ENCODE measurements at regions not wholly inside any gene's neighbourhood (a gene's known extent, or its start where the extent isn't known, plus 50 kb on each side); places are given as distances from the start of the nearest gene placed in this dataset.

DNA sequence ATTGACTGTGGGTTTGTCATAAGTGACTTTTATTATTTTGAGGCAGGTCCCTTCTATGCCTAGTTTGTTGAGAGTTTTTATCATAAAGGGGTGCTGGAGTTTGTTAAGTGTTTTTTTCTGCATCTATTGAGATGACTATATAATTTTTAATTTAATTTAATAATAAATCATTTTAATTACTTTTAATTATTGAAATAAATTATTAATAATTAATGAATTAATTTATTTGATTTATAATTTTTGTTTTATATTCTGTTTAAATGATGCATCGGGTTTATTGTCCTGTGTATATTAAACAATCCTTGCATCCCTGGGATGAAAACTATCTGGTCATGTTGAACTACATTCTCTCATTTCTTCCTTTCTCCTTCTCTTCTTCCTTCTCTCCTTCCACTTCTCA, 1352.2 kb upstream of the PRR20A start:
- Histone ChIP-seq H4K20me1 (ENCODE audit: insufficient read depth, low read length) (no peaks in the 10 kb centered on the region), H3K36me3 (ENCODE audit: insufficient read depth, low read length) (no peaks in the 10 kb centered on the region), H3K4me1 (ENCODE audit: insufficient read depth, low read length, poor library complexity, severe bottlenecking) (no peaks in the 10 kb centered on the region), H3K27ac (ENCODE audit: low read depth, low read length, poor library complexity, severe bottlenecking) (no peak overlapping the region), H3K4me3 (ENCODE audit: low read depth, low read length, poor library complexity, severe bottlenecking) (no peak overlapping the region), H2AFZ (ENCODE audit: low read length) (no peak overlapping the region), H3K79me2 (ENCODE audit: insufficient read depth, low read depth, low read length) (no peaks in the 10 kb centered on the region), H3K9me2 (ENCODE audit: insufficient read depth, low read length) (no peaks in the 10 kb centered on the region), H3K4me2 (ENCODE audit: low read length) (no peak overlapping the region), H3K9me3 (ENCODE audit: low read length) (peaks cover 5% of the 10 kb centered on the region; the same call in 1 of the 2 replicates)
- no peak for TF ChIP-seq CTCF (conservative IDR thresholded peaks at IDR 0.05; ENCODE audit: low read length)
- intact Hi-C loops (cut with micrococcal nuclease; ENCODE audit: unreplicated experiment) = no loop called here
- no TSS peak for BruUV-seq (replicated peaks)
- ChIA-PET POLR2A (no interaction called here), CTCF (ENCODE audit: unreplicated experiment) (no interaction called here)
- no peak for DNase-seq (ENCODE audit: low spot score)

DNA sequence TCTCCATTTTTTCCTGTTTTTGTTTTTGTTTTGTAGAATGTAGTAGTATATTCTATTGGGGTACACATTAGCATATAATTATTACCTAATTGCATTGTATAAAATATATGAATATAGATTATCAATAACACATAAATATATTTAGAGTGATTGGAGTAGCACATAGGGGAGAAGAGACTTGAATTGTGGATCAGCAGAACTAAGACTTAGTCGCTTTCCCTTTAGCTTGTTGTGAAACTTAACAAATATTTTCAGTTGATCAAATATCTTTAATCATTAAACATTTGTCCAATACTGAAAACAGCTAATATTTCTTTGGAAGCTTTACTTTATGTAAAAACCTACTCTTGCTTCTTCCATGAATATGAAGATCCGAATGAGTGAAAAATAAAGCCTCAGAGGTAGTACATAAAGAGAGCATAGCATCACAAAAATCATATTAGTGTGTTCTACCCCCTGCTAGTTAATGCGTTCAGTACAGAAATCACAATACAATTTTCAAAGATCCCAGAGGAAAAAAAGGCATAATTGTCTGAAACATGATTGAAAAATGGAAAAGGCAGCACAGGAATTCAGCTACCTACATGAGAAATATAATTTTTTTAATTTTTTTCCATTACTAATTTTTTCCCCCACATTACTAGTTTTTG, 1348.0 kb upstream of the PRR20A start:
- POLR2A ChIA-PET = interaction anchor here (1.9 kb wide), 1 partner anchor 12 kb away, joined by 6 read pairs; no protein-coding TSS in a partner anchor
- no peaks in the 10 kb centered on the region for H4K20me1 ChIP-seq (ENCODE audit: insufficient read depth, low read length)
- intact Hi-C loops (cut with micrococcal nuclease; ENCODE audit: unreplicated experiment) = no loop called here

More for the DNA sequence above, 1348.0 kb upstream of the PRR20A start:
- Histone ChIP-seq H3K9me3 (ENCODE audit: low read length) (peaks cover 5% of the 10 kb centered on the region; the same call in 1 of the 2 replicates), H3K36me3 (ENCODE audit: insufficient read depth, low read length) (no peaks in the 10 kb centered on the region), H3K4me3 (ENCODE audit: low read depth, low read length, poor library complexity, severe bottlenecking) (no peak overlapping the region), H3K9me2 (ENCODE audit: insufficient read depth, low read length) (no peaks in the 10 kb centered on the region), H3K4me1 (ENCODE audit: insufficient read depth, low read length, poor library complexity, severe bottlenecking) (no peaks in the 10 kb centered on the region), H2AFZ (ENCODE audit: low read length) (no peak overlapping the region), H3K4me2 (ENCODE audit: low read length) (no peak overlapping the region), H3K79me2 (ENCODE audit: insufficient read depth, low read depth, low read length) (no peaks in the 10 kb centered on the region), H3K27ac (ENCODE audit: low read depth, low read length, poor library complexity, severe bottlenecking) (no peak overlapping the region)
- DNase-seq (ENCODE audit: low spot score) = no peak
- TF ChIP-seq CTCF (conservative IDR thresholded peaks at IDR 0.05; ENCODE audit: low read length) = no peak
- TF ChIP-seq EZH2phosphoT487 (IDR thresholded peaks at IDR 0.05; ENCODE audit: borderline replicate concordance, low read depth, low read length) = no peak
- CTCF ChIA-PET (ENCODE audit: unreplicated experiment) = no interaction called here
- no TSS peak for BruUV-seq (replicated peaks)
